Stimulated activated CD8-positive, alpha-beta memory T cell treated with anti-CD3 and anti-CD28 coated beads, Interleukin-4, amount 100 ng/mL, for 4 hours (primary cell): ENCODE measurements at regions not wholly inside any gene's neighbourhood (a gene's known extent, or its start where the extent isn't known, plus 50 kb on each side); places are given as distances from the start of the nearest gene placed in this dataset.
"Not testable (repeated sequence)": the region's sequence is repeated elsewhere in the genome, so short reads cannot be mapped to it uniquely, and the experiment has no call there.

Experiments
- DNase-seq, 2 donors: peaks; one replicate each; pipeline ENCODE4 v3.0.0-alpha.2; 2020; ENCODE audit warnings: low read depth in 2 of 2, low spot score in 1 of 2

- DNase-seq: no peak
These were observed 397.9 kb upstream of the PIK3R1 start for GRCh38 chr5:67817652-67818051.

- no peak for DNase-seq
These were observed 399.1 kb upstream of the PIK3R1 start for GRCh38 chr5:67816456-67816855.

- no peak for DNase-seq
These were observed 399.8 kb upstream of the PIK3R1 start for GRCh38 chr5:67815455-67816391.

GRCh38 chr5:67814569-67815311 lies 400.8 kb upstream of the PIK3R1 start:
- DNase-seq: no peak

GRCh38 chr5:67813877-67814539 lies 401.5 kb upstream of the PIK3R1 start:
- no peak for DNase-seq

GRCh38 chr5:67809589-67809988 lies 406.0 kb upstream of the PIK3R1 start:
- no peak for DNase-seq

- no peak for DNase-seq
These were observed 407.2 kb upstream of the PIK3R1 start for GRCh38 chr5:67808340-67808739.

- DNase-seq: no peak
These were observed 408.1 kb upstream of the PIK3R1 start for GRCh38 chr5:67807439-67807888.

GRCh38 chr5:67806654-67807438 lies 408.7 kb upstream of the PIK3R1 start:
- no peak for DNase-seq

GRCh38 chr5:67805666-67806348 lies 409.7 kb upstream of the PIK3R1 start:
- no peak for DNase-seq

GRCh38 chr5:67802766-67803165 lies 412.8 kb upstream of the PIK3R1 start:
- no peak for DNase-seq

GRCh38 chr5:67799732-67800234 lies 415.8 kb upstream of the PIK3R1 start:
- no peak for DNase-seq

GRCh38 chr5:67798470-67798869 lies 417.1 kb upstream of the PIK3R1 start:
- DNase-seq: not testable (repeated sequence)

GRCh38 chr5:67795781-67796477 lies 419.6 kb upstream of the PIK3R1 start:
- DNase-seq: no peak

GRCh38 chr5:67793966-67794365 lies 421.6 kb upstream of the PIK3R1 start:
- no peak for DNase-seq

- DNase-seq: no peak
These were observed 422.1 kb upstream of the PIK3R1 start for GRCh38 chr5:67793418-67793817.

GRCh38 chr5:67792891-67793290 lies 422.7 kb upstream of the PIK3R1 start:
- no peak for DNase-seq

- DNase-seq: no peak
These were observed 425.2 kb upstream of the PIK3R1 start for GRCh38 chr5:67790390-67790789.

GRCh38 chr5:67779893-67780623 lies 435.5 kb upstream of the PIK3R1 start:
- DNase-seq: not testable (repeated sequence)
